Lower leg skin (tissue), 4 donors: ENCODE measurements at regions not wholly inside any gene's neighbourhood (a gene's known extent, or its start where the extent isn't known, plus 50 kb on each side); places are given as distances from the start of the nearest gene placed in this dataset.
"Not testable (repeated sequence)": the region's sequence is repeated elsewhere in the genome, so short reads cannot be mapped to it uniquely, and the experiment has no call there.

ENCODE experiments used
- DNase-seq, 2 donors: peaks; one replicate each; pipeline ENCODE4 v3.0.0-alpha.2; 2019; ENCODE audit warnings: low spot score in 2 of 2
- H3K4me3 ChIP-seq: fragments of 200-600 bp; sonication (generic); 2 replicates; pipeline ENCODE4 v1.5.1; 2017; ENCODE audit warnings: mild to moderate bottlenecking, low read depth; ENCODE audit not compliant: poor library complexity, severe bottlenecking
- CTCF ChIP-seq, 3 donors: fragments of 450-650 bp; IDR thresholded peaks; one replicate each; pipeline ENCODE4 v1.5.1; 2016; ENCODE audit warnings: antibody characterized with exemption in 3 of 3, mild to moderate bottlenecking in 3 of 3, moderate library complexity in 2 of 3
- POLR2A ChIP-seq, 2 donors: fragments of 450-650 bp; IDR thresholded peaks; one replicate each; pipeline ENCODE4 v1.6.1; 2016 to 2017; ENCODE audit warnings: antibody characterized with exemption in 2 of 2, mild to moderate bottlenecking in 1 of 2, moderate library complexity in 1 of 2
- WGBS, 2 donors: methylation state at CpG; one replicate each; pipeline ENCODE4 v1.1.5; 2018; 5-methylcytosine and 5-hydroxymethylcytosine counted together
- intact Hi-C: fragments of 100-400 bp; cut with DNase I; formaldehyde crosslinking; loops from one replicate; pipeline ENCODE4 v1.15.0; 2023; ENCODE audit warnings: low total_unique reads

- TF ChIP-seq POLR2A (IDR thresholded peaks at IDR 0.05) (no peak), CTCF (IDR thresholded peaks at IDR 0.05) (no peak)
- H3K4me3 ChIP-seq = no peak overlapping the region
Observed at GRCh38 chr10:114719311-114719710, 61.2 kb upstream of the ABLIM1 start.

GRCh38 chr10:114720023-114720422, 61.9 kb upstream of the ABLIM1 start:
- whole genome bisulfite sequencing, 2 donors = 91 to 100% methylated on average over 1 of the region's 1 CpG
- H3K4me3 ChIP-seq, intact Hi-C loops, DNase-seq: not testable (repeated sequence)

More at GRCh38 chr10:114719311-114719710, 61.2 kb upstream of the ABLIM1 start:
- intact Hi-C loops = no loop called here
- DNase-seq = no peak
- 79 to 84% methylated on average over 3 of the region's 3 CpGs for WGBS, 2 donors

GRCh38 chr10:114720685-114721278, 62.7 kb upstream of the ABLIM1 start:
- TF ChIP-seq POLR2A (IDR thresholded peaks at IDR 0.05) (no peak), CTCF (IDR thresholded peaks at IDR 0.05) (no peak)
- WGBS, 2 donors = 48 to 55% methylated on average over 4 of the region's 4 CpGs
- H3K4me3 ChIP-seq = no peak overlapping the region
- DNase-seq = no peak
- intact Hi-C loops = no loop called here

GRCh38 chr10:114722136-114722535, 64.1 kb upstream of the ABLIM1 start:
- intact Hi-C loops, DNase-seq, H3K4me3 ChIP-seq: not testable (repeated sequence)
- 76% methylated on average over 3 of the region's 3 CpGs for WGBS, 2 donors

GRCh38 chr10:114723361-114723760, 65.3 kb upstream of the ABLIM1 start:
- DNase-seq = no peak
- TF ChIP-seq POLR2A (IDR thresholded peaks at IDR 0.05) (no peak), CTCF (IDR thresholded peaks at IDR 0.05) (no peak)
- intact Hi-C loops = no loop called here
- H3K4me3 ChIP-seq = no peak overlapping the region
- 82 to 90% methylated on average over 1 of the region's 1 CpG for WGBS, 2 donors

GRCh38 chr10:114723991-114724715, 66.1 kb upstream of the ABLIM1 start:
- no peak for DNase-seq
- 78 to 81% methylated on average over 3 of the region's 3 CpGs for WGBS, 2 donors
- intact Hi-C loops = no loop called here
- H3K4me3 ChIP-seq = no peak overlapping the region
- TF ChIP-seq CTCF (IDR thresholded peaks at IDR 0.05) = no peak
- TF ChIP-seq POLR2A (IDR thresholded peaks at IDR 0.05) = no peak

GRCh38 chr10:114724716-114725106, 66.6 kb upstream of the ABLIM1 start:
- no peak overlapping the region for H3K4me3 ChIP-seq
- DNase-seq = no peak
- TF ChIP-seq POLR2A (IDR thresholded peaks at IDR 0.05) (no peak), CTCF (IDR thresholded peaks at IDR 0.05) (no peak)
- intact Hi-C loops = no loop called here
- WGBS, 2 donors = 90 to 94% methylated on average over 3 of the region's 3 CpGs
